K562 (cell line): ENCODE measurements at regions not wholly inside any gene's neighbourhood (a gene's known extent, or its start where the extent isn't known, plus 50 kb on each side); places are given as distances from the start of the nearest gene placed in this dataset.

Experiments
- ATAC-seq: fragments of 200-7000 bp; cut with Tn5 transposase; 3 replicates; pipeline ENCODE4 v1.9.1; 2020; ENCODE audit warnings: moderate library complexity
- BruUV-seq: library from RNA; stranded (reverse); fragments of 400-500 nt; replicated peaks from 2 replicates; lab custom pipeline; 2021; lab: Mats Ljungman, UMichigan
- CTCF ChIA-PET: fragments of 300-600 bp; formaldehyde crosslinking; extraction: SDS; loops from one replicate; lab custom pipeline; 2021; ENCODE audit warnings: low intra/inter-chr PET ratio; lab: Yijun Ruan, JAX
- POLR2A ChIA-PET: fragments of 300-600, 350-650 bp; sonication (Branson Sonifier 250); formaldehyde crosslinking; extraction: SDS; loops from one replicate; lab custom pipeline; 2021; ENCODE audit warnings: antibody characterized with exemption, inconsistent platforms; lab: Yijun Ruan, JAX
- DNase-seq, 4 experiments: peaks; one replicate each; pipeline versions ENCODE4 v3.0.0 to v3.0.0-alpha.2; 2011 to 2018; ENCODE audit warnings: low spot score in 3 of 4, mixed read lengths in 3 of 4; ENCODE audit errors: extremely low read depth in 1 of 4
- FAIRE-seq: peaks from 2 replicates; lab custom pipeline; 2011; peaks lifted over from hg19 to GRCh38; lab: Jason Lieb, UNC
- H2AFZ ChIP-seq: 2 replicates; pipeline ENCODE4 v1.6.0; 2011; ENCODE audit warnings: low read depth, low read length, control low read depth, inconsistent platforms
- H3K27ac ChIP-seq: fragments of 200-600 bp; 3 replicates; pipeline ENCODE4 v1.8.0; 2011; ENCODE audit warnings: low read depth, mild to moderate bottlenecking, control low read depth, inconsistent platforms, low read length, moderate library complexity, mixed read lengths; ENCODE audit errors: extremely low read depth
- H3K27me3 ChIP-seq, 2 experiments: fragments of 300-600 bp in 1 of 2; 2 replicates in 1 of 2; 3 replicates in 1 of 2; pipeline versions ENCODE4 v1.6.0 to v1.8.0; 2011; ENCODE audit warnings: inconsistent platforms in 2 of 2, low read length in 2 of 2, mild to moderate bottlenecking in 1 of 2, mixed read lengths in 1 of 2, moderate library complexity in 1 of 2; ENCODE audit not compliant: control insufficient read depth in 2 of 2, insufficient read depth in 2 of 2
- H3K36me3 ChIP-seq: fragments of 300-600 bp; 3 replicates; pipeline ENCODE4 v1.8.0; 2011; ENCODE audit warnings: mild to moderate bottlenecking, low read length, inconsistent platforms; ENCODE audit not compliant: control insufficient read depth, insufficient read depth
- H3K4me1 ChIP-seq, 2 experiments: fragments of 200-600 bp in 1 of 2; replicated peaks in 1 of 2; 2 replicates in 1 of 2; 3 replicates in 1 of 2; pipeline versions ENCODE4 v1.5.1 to v1.8.0; 2011; ENCODE audit warnings: inconsistent platforms in 2 of 2, low read length in 2 of 2, mild to moderate bottlenecking in 1 of 2, mixed read lengths in 1 of 2, moderate library complexity in 1 of 2; ENCODE audit not compliant: control insufficient read depth in 2 of 2, insufficient read depth in 2 of 2
- H3K4me2 ChIP-seq: 2 replicates; pipeline ENCODE4 v1.6.1; 2011; ENCODE audit warnings: low read length, control low read depth, inconsistent platforms, mixed read lengths; ENCODE audit not compliant: insufficient read depth
- H3K4me3 ChIP-seq: fragments of 200-600 bp; sonication (generic), shearing (Covaris generic); 2 replicates; pipeline ENCODE4 v1.5.1; 2016; ENCODE audit warnings: control low read depth, inconsistent platforms
- H3K79me2 ChIP-seq: fragments of 200-600 bp; 3 replicates; pipeline ENCODE4 v1.8.0; 2011; ENCODE audit warnings: low read length, inconsistent platforms; ENCODE audit not compliant: control insufficient read depth, insufficient read depth
- H3K9ac ChIP-seq, 2 experiments: 2 replicates each; pipeline versions ENCODE4 v1.6.0 to v1.6.1; 2011; ENCODE audit warnings: low read depth in 2 of 2, low read length in 2 of 2, control low read depth in 1 of 2, inconsistent platforms in 1 of 2, mild to moderate bottlenecking in 1 of 2, mixed read lengths in 1 of 2; ENCODE audit not compliant: insufficient read depth in 1 of 2
- H3K9me1 ChIP-seq: one replicate; pipeline ENCODE4 v1.6.0; 2011; ENCODE audit warnings: inconsistent platforms, mild to moderate bottlenecking, low read length, moderate library complexity; ENCODE audit not compliant: control insufficient read depth, insufficient read depth
- H3K9me3 ChIP-seq: replicated peaks from 2 replicates; pipeline ENCODE4 v1.5.1; 2011; ENCODE audit warnings: low read depth, low read length, inconsistent platforms; ENCODE audit not compliant: control insufficient read depth, insufficient read depth
- H4K20me1 ChIP-seq: replicated peaks from 2 replicates; pipeline ENCODE4 v1.6.1; 2011; ENCODE audit warnings: low read length, inconsistent platforms, mixed read lengths; ENCODE audit not compliant: control insufficient read depth, insufficient read depth
- BCL6 ChIP-seq: fragments of 250-450 bp; sonication (Bioruptor Pico); IDR thresholded peaks from 2 replicates; pipeline ENCODE4 v1.4.0; 2020
- DACH1 ChIP-seq: fragments of 450-650 bp; IDR thresholded peaks from 2 replicates; pipeline ENCODE4 v1.6.1; 2018; ENCODE audit not compliant: partially characterized antibody
- E2F3 ChIP-seq: fragments of 250-450 bp; sonication (Bioruptor Pico); IDR thresholded peaks from 2 replicates; pipeline ENCODE4 v1.4.0; 2020; ENCODE audit warnings: mild to moderate bottlenecking
- HDAC8 ChIP-seq: fragments of 450-650 bp; IDR thresholded peaks from 2 replicates; pipeline ENCODE4 v1.6.1; 2016; ENCODE audit warnings: mild to moderate bottlenecking, missing genetic modification characterization, moderate library complexity, missing compliant biosample characterization
- HNRNPL ChIP-seq: fragments of 200-400 bp; formaldehyde crosslinking; IDR thresholded peaks from 2 replicates; pipeline ENCODE4 v1.6.1; 2017; ENCODE audit warnings: low read depth, mild to moderate bottlenecking, low read length
- MTA1 ChIP-seq: fragments of 450-650 bp; IDR thresholded peaks from 2 replicates; pipeline ENCODE4 v1.6.1; 2017; ENCODE audit warnings: borderline replicate concordance
- NR2C2 ChIP-seq, 2 experiments: fragments of 200-800 bp in 1 of 2; sonication (Bioruptor generic) in 1 of 2; sonication (generic) in 1 of 2; formaldehyde crosslinking in 1 of 2; IDR thresholded peaks; 2 replicates each; pipeline versions ENCODE4 v1.6.1 to v1.8.0; 2016 to 2022; ENCODE audit warnings: mild to moderate bottlenecking in 1 of 2, missing compliant biosample characterization in 1 of 2, missing genetic modification characterization in 1 of 2, missing genetic modification reagents in 1 of 2
- NR4A1 ChIP-seq, 2 experiments: fragments of 250-450 bp in 1 of 2; fragments of 450-650 bp in 1 of 2; sonication (Bioruptor Pico) in 1 of 2; IDR thresholded peaks; 2 replicates each; pipeline versions ENCODE4 v1.4.0 to v1.6.1; 2016 to 2020; ENCODE audit warnings: mild to moderate bottlenecking in 2 of 2, missing compliant biosample characterization in 1 of 2, missing genetic modification characterization in 1 of 2, moderate library complexity in 1 of 2
- RBM39 ChIP-seq: fragments of 200-400 bp; formaldehyde crosslinking; optimal IDR thresholded peaks from 2 replicates; pipeline ENCODE3; 2018; ENCODE audit warnings: low read depth, low read length
- SETDB1 ChIP-seq: IDR thresholded peaks from one replicate; pipeline ENCODE4 v1.6.1; 2012; ENCODE audit warnings: low read length, control low read depth, inconsistent platforms
- SMAD3 ChIP-seq: fragments of 450-650 bp; formaldehyde crosslinking; conservative IDR thresholded peaks from 2 replicates; pipeline ENCODE4 v1.4.0; 2020; ENCODE audit warnings: mild to moderate bottlenecking
- SMARCE1 ChIP-seq: fragments of 450-650 bp; IDR thresholded peaks from 2 replicates; pipeline ENCODE4 v1.7.1; 2016; ENCODE audit warnings: mild to moderate bottlenecking
- SNRNP70 ChIP-seq: fragments of 200-400 bp; formaldehyde crosslinking; optimal IDR thresholded peaks from 2 replicates; pipeline ENCODE3; 2017; ENCODE audit warnings: low read depth, low read length
- ZNF140 ChIP-seq: fragments of 250-450 bp; sonication (Bioruptor Pico); IDR thresholded peaks from 2 replicates; pipeline ENCODE4 v1.8.0; 2021; ENCODE audit warnings: moderate library complexity, mild to moderate bottlenecking, inconsistent platforms
- ZNF146 ChIP-seq: IDR thresholded peaks from one replicate; pipeline ENCODE4 v1.6.1; 2018; ENCODE audit warnings: missing compliant biosample characterization; ENCODE audit not compliant: unreplicated experiment
- ZNF253 ChIP-seq: fragments of 250-450 bp; sonication (Bioruptor Pico); conservative IDR thresholded peaks from 2 replicates; pipeline ENCODE4 v1.6.1; 2021; ENCODE audit warnings: mild to moderate bottlenecking
- ZNF695 ChIP-seq: fragments of 450-650 bp; formaldehyde crosslinking; IDR thresholded peaks from 2 replicates; pipeline ENCODE4 v1.4.0; 2020; ENCODE audit warnings: mild to moderate bottlenecking, moderate library complexity
- ZZZ3 ChIP-seq: fragments of 450-650 bp; IDR thresholded peaks from 2 replicates; pipeline ENCODE4 v1.6.1; 2016; ENCODE audit warnings: antibody characterized with exemption, mild to moderate bottlenecking, moderate library complexity
- WGBS: fragments of 100-300 bp; shearing (Covaris generic); methylation state at CpG from one replicate; pipeline ENCODE4 v1.1.6; 2016; ENCODE audit warnings: low coverage, mixed read lengths; ENCODE audit not compliant: insufficient coverage; ENCODE audit errors: missing lambda C conversion rate; 5-methylcytosine and 5-hydroxymethylcytosine counted together
- in situ Hi-C: fragments of 300-500 bp; cut with MboI; formaldehyde crosslinking; loops from 4 replicates; pipeline ENCODE4 v1.15.0; 2018; ENCODE audit warnings: inconsistent platforms, mixed read lengths
- intact Hi-C: fragments of 100-400 bp; cut with micrococcal nuclease; formaldehyde crosslinking; loops from 2 replicates; pipeline ENCODE4 v1.14.2; 2022
- TF ChIP-seq, protein P1 (sequence below): fragments of 250-450 bp; sonication (Bioruptor Pico); IDR thresholded peaks from 2 replicates; pipeline ENCODE4 v1.5.1; 2021; ENCODE audit warnings: mild to moderate bottlenecking

DNA sequence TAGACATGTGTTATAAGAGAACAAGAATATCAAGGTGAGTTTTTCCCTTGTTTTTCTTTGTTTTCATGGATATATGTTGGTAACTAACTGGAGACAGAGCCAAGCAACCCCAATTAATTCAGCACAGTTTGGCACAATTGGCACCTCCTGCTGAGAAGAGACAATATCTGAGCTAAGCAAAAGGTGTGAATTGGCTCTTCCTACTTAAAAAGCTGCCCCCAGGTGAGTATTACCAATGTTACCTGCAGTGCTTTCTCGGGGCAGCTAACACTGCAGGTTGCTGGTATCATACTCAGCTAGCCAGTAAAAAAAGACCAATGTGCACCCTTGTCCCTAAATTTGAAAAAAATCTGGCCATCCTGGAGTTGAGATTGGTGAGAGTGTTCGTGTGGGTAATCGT, 871.2 kb upstream of the TENM3 start:
- H2AFZ ChIP-seq, result no peak overlapping the region
- no peaks in the 10 kb centered on the region for H3K9me1 ChIP-seq
- no peak overlapping the region for H3K4me3 ChIP-seq
- H3K79me2 ChIP-seq, result no peaks in the 10 kb centered on the region
- no TSS peak for BruUV-seq
- H3K9ac ChIP-seq, result no peak overlapping the region
- 0% methylated on average over 3 of the region's 3 CpGs for WGBS
- FAIRE-seq, result no peak
- no peaks in the 10 kb centered on the region for H4K20me1 ChIP-seq
- in situ Hi-C loops (no loop called here), intact Hi-C loops (no loop called here)
- ChIA-PET CTCF (no interaction called here), POLR2A (interaction anchor here (0.7 kb wide), 1 partner anchor 14 kb away, joined by 3 read pairs; no protein-coding TSS in a partner anchor)
- TF ChIP-seq MTA1 (no peak), NR2C2 (CRISPR knock-in tag; IDR thresholded peaks at IDR 0.05) (no peak), NR2C2 (tag; IDR thresholded peaks at IDR 0.05) (no peak), RBM39 (no peak), ZNF695 (CRISPR knock-in tag) (no peak), E2F3 (CRISPR knock-in tag) (no peak), SMAD3 (CRISPR knock-in tag) (no peak), ZNF140 (no peak)
- ATAC-seq, result no peak
- no peaks in the 10 kb centered on the region for H3K36me3 ChIP-seq
- no peaks in the 10 kb centered on the region for H3K4me1 ChIP-seq
- no peak overlapping the region for H3K27ac ChIP-seq
- H3K4me2 ChIP-seq, result no peak overlapping the region
- H3K27me3 ChIP-seq, result no peaks in the 10 kb centered on the region
- no peaks in the 10 kb centered on the region for H3K9me3 ChIP-seq
- no peak for DNase-seq

DNA sequence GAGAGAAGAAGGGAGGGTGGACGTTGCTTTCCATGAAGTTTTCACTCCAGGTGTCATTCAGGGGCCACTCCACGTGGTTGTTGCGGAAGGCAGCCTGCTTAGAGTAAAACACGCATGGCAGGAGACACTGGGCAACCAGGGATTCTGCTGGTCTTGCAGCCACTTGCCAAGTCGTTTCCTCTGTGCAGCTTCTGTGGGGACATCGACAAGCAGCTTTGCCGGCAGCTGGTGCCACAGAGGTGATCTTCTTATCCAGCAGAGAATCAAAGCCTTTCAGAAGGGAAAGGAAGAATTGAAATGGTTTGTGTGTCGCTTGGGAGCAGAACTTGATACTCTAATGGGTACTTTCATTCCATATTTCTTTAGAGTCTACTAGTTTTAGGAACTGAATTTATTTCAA, 867.1 kb upstream of the TENM3 start:
- Histone ChIP-seq H3K4me1 (no peaks in the 10 kb centered on the region), H3K79me2 (no peaks in the 10 kb centered on the region), H3K9ac (no peak overlapping the region), H3K4me2 (no peak overlapping the region), H3K36me3 (no peaks in the 10 kb centered on the region), H3K27ac (no peak overlapping the region), H2AFZ (no peak overlapping the region), H4K20me1 (no peaks in the 10 kb centered on the region), H3K9me3 (no peaks in the 10 kb centered on the region), H3K27me3 (no peaks in the 10 kb centered on the region), H3K9me1 (no peaks in the 10 kb centered on the region), H3K4me3 (no peak overlapping the region)
- ChIA-PET CTCF (no interaction called here), POLR2A (no interaction called here)
- 0% methylated on average over 7 of the region's 8 CpGs for WGBS
- intact Hi-C loops, result no loop called here
- in situ Hi-C loops, result no loop called here
- no peak for FAIRE-seq
- DNase-seq, result no peak
- no TSS peak for BruUV-seq
- no peak for ATAC-seq
- TF ChIP-seq SNRNP70, result no peak
- TF ChIP-seq NR4A1 (CRISPR knock-in tag; IDR thresholded peaks at IDR 0.05), result no peak
- no peak for TF ChIP-seq NR4A1 (tag; IDR thresholded peaks at IDR 0.05)
- no peak for TF ChIP-seq SMARCE1
- no peak for TF ChIP-seq HDAC8
- TF ChIP-seq SETDB1, result no peak
- TF ChIP-seq ZNF253 (CRISPR knock-in tag), result no peak
- no peak for TF ChIP-seq HNRNPL
- no peak for TF ChIP-seq BCL6 (CRISPR knock-in tag)
- TF ChIP-seq ZZZ3, result no peak
- no peak for TF ChIP-seq DACH1
- no peak for TF ChIP-seq ZNF146 (CRISPR knock-in tag)
- TF ChIP-seq, protein P1, sequence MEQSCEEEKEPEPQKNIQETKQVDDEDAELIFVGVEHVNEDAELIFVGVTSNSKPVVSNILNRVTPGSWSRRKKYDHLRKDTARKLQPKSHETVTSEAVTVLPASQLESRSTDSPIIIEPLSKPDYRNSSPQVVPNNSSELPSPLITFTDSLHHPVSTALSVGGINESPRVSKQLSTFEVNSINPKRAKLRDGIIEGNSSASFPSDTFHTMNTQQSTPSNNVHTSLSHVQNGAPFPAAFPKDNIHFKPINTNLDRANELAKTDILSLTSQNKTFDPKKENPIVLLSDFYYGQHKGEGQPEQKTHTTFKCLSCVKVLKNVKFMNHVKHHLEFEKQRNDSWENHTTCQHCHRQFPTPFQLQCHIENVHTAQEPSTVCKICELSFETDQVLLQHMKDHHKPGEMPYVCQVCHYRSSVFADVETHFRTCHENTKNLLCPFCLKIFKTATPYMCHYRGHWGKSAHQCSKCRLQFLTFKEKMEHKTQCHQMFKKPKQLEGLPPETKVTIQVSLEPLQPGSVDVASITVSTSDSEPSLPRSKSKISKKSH (CRISPR knock-in tag), result no peak
